SU-DHL-6 (cell line): ENCODE measurements at regions not wholly inside any gene's neighbourhood (a gene's known extent, or its start where the extent isn't known, plus 50 kb on each side); places are given as distances from the start of the nearest gene placed in this dataset.

Experiments
- CTCF ChIP-seq: fragments of 200-600 bp; sonication (generic); IDR thresholded peaks from one replicate; pipeline ENCODE4 v1.5.1; 2017; ENCODE audit warnings: antibody characterized with exemption, mild to moderate bottlenecking, low read length, moderate library complexity; ENCODE audit not compliant: insufficient read depth, poor library complexity, severe bottlenecking
- EZH2phosphoT487 ChIP-seq: fragments of 200-600 bp; sonication (generic), shearing (Covaris generic); conservative IDR thresholded peaks from 2 replicates; pipeline ENCODE4 v1.6.1; 2018; ENCODE audit warnings: mild to moderate bottlenecking, antibody characterized with exemption, low read length, moderate library complexity, mixed read lengths

DNA sequence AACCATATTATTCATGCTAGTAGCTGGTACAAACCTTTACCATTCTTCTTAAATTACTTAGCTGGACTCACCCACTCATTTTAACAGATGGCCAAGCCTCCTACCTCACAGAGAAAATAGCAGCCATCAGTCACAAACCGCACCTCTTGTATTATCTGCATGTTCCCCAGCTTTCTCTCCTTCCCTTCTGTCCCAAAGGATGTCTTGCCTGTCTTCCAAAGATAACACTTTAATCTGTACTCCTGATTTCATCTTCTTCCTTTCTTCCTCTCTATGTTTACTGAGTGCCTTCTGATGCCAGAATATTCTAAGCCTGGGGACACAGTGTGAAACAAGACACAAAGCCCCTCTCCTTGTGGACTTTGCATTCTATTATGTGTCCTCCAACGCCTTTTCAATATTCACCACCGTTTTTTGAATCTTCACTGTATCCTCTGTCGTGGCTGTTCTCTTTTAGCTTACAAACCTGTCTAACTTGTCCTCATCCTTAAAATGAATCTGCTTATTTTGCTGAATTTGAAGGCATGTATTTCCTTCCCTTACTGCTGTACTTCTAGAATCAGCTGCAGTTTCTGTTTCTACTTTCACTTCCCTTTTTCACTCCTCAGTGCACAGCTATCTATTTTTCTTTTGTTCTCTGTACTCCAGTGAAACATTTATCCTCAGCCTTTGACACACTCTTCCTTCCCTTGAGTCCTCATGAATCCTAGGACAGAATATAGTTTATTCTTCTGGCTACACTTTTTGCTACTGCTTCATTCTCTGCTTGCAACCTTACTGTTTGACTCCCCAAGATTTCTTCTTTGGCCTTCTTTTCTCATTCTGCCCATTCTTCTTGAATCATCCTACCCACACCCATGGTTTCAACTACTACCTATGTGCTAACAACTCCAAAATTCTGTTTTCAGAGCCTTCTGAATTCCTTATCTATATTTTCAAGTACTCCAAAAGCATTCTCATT, 216.9 kb upstream of the SAMSN1 start:
- TF ChIP-seq CTCF (no peak), EZH2phosphoT487 (no peak)
